H9 (cell line): ENCODE measurements at regions not wholly inside any gene's neighbourhood (a gene's known extent, or its start where the extent isn't known, plus 50 kb on each side); places are given as distances from the start of the nearest gene placed in this dataset.

Experiments used
- DNase-seq: peaks from one replicate; pipeline ENCODE4 v3.0.0-alpha.2; 2017
- H2AFZ ChIP-seq: one replicate; pipeline ENCODE4 v1.6.1; 2013; ENCODE audit warnings: mild to moderate bottlenecking, low read length, control low read depth, moderate library complexity
- H2AK5ac ChIP-seq: 2 replicates; pipeline ENCODE4 v1.6.1; 2013; ENCODE audit warnings: low read length, control low read depth, mixed read lengths; ENCODE audit not compliant: insufficient read length
- H2BK120ac ChIP-seq: one replicate; pipeline ENCODE4 v1.6.1; 2013; ENCODE audit warnings: low read depth, mild to moderate bottlenecking, low read length, control low read depth, inconsistent platforms; ENCODE audit not compliant: poor library complexity, severe bottlenecking
- H2BK12ac ChIP-seq: 2 replicates; pipeline ENCODE4 v1.6.1; 2013; ENCODE audit warnings: low read length, control low read depth, mixed read lengths, low read depth; ENCODE audit not compliant: insufficient read length
- H2BK15ac ChIP-seq: 2 replicates; pipeline ENCODE4 v1.6.1; 2013; ENCODE audit warnings: low read depth, low read length, control low read depth
- H2BK20ac ChIP-seq: one replicate; pipeline ENCODE4 v1.6.1; 2013; ENCODE audit warnings: low read depth, mild to moderate bottlenecking, low read length, control low read depth, inconsistent platforms; ENCODE audit not compliant: poor library complexity, severe bottlenecking
- H2BK5ac ChIP-seq: 2 replicates; pipeline ENCODE4 v1.6.1; 2013; ENCODE audit warnings: low read length, control low read depth, mixed read lengths; ENCODE audit not compliant: insufficient read length
- H3K14ac ChIP-seq: 2 replicates; pipeline ENCODE4 v1.6.1; 2013; ENCODE audit warnings: low read length, control low read depth; ENCODE audit not compliant: insufficient read depth
- H3K18ac ChIP-seq: 2 replicates; pipeline ENCODE4 v1.6.1; 2013; ENCODE audit warnings: low read depth, mild to moderate bottlenecking, mixed read lengths, low read length, control low read depth; ENCODE audit not compliant: insufficient read length
- H3K23ac ChIP-seq: 2 replicates; pipeline ENCODE4 v1.6.1; 2013; ENCODE audit warnings: low read length, control low read depth, mixed read lengths, low read depth; ENCODE audit not compliant: insufficient read length
- H3K23me2 ChIP-seq: 2 replicates; pipeline ENCODE4 v1.6.1; 2013; ENCODE audit warnings: low read depth, mild to moderate bottlenecking, mixed read lengths, low read length, control low read depth; ENCODE audit not compliant: insufficient read length, poor library complexity, severe bottlenecking
- H3K27ac ChIP-seq: 2 replicates; pipeline ENCODE4 v1.5.1; 2013; ENCODE audit warnings: low read length, control low read depth, mixed read lengths, low read depth; ENCODE audit not compliant: insufficient read length
- H3K27me3 ChIP-seq: 2 replicates; pipeline ENCODE4 v1.6.1; 2013; ENCODE audit warnings: low read length, control low read depth, inconsistent platforms; ENCODE audit not compliant: insufficient read depth
- H3K4ac ChIP-seq: 2 replicates; pipeline ENCODE4 v1.6.1; 2013; ENCODE audit warnings: low read depth, mild to moderate bottlenecking, control low read depth, inconsistent platforms, low read length, moderate library complexity
- H3K4me1 ChIP-seq: 2 replicates; pipeline ENCODE4 v1.6.1; 2013; ENCODE audit warnings: low read length, control low read depth, inconsistent platforms; ENCODE audit not compliant: insufficient read depth
- H3K4me2 ChIP-seq: 2 replicates; pipeline ENCODE4 v1.6.1; 2013; ENCODE audit warnings: low read length, control low read depth, mixed read lengths; ENCODE audit not compliant: insufficient read length, insufficient read depth
- H3K56ac ChIP-seq: 2 replicates; pipeline ENCODE4 v1.6.1; 2013; ENCODE audit warnings: low read depth, mild to moderate bottlenecking, mixed read lengths, low read length, control low read depth; ENCODE audit not compliant: insufficient read length
- H3K79me1 ChIP-seq: 2 replicates; pipeline ENCODE4 v1.6.1; 2013; ENCODE audit warnings: low read depth, mild to moderate bottlenecking, moderate library complexity, low read length, control low read depth, inconsistent platforms; ENCODE audit not compliant: insufficient read depth, poor library complexity, severe bottlenecking
- H3K79me2 ChIP-seq: 2 replicates; pipeline ENCODE4 v1.6.1; 2013; ENCODE audit warnings: low read length, control low read depth, inconsistent platforms; ENCODE audit not compliant: insufficient read depth
- H3K9ac ChIP-seq: 2 replicates; pipeline ENCODE4 v1.6.1; 2013; ENCODE audit warnings: low read length, control low read depth, mixed read lengths; ENCODE audit not compliant: insufficient read length; ENCODE audit errors: extremely low read depth
- H3K9me3 ChIP-seq: one replicate; pipeline ENCODE4 v1.6.1; 2013; ENCODE audit warnings: low read depth, low read length, inconsistent platforms; ENCODE audit not compliant: control insufficient read depth
- H3T11ph ChIP-seq: one replicate; pipeline ENCODE4 v1.6.1; 2013; ENCODE audit warnings: mild to moderate bottlenecking, low read length, control low read depth, inconsistent platforms
- H4K20me1 ChIP-seq: one replicate; pipeline ENCODE4 v1.6.1; 2013; ENCODE audit not compliant: control insufficient read depth, insufficient read length, insufficient read depth
- H4K5ac ChIP-seq: 2 replicates; pipeline ENCODE4 v1.6.1; 2013; ENCODE audit warnings: low read depth, mild to moderate bottlenecking, mixed read lengths, low read length, control low read depth; ENCODE audit not compliant: insufficient read length
- H4K8ac ChIP-seq: replicated peaks from 2 replicates; pipeline ENCODE4 v1.6.1; 2013; ENCODE audit warnings: low read length, control low read depth, mixed read lengths, low read depth; ENCODE audit not compliant: insufficient read length
- H4K91ac ChIP-seq: 2 replicates; pipeline ENCODE4 v1.6.1; 2013; ENCODE audit warnings: low read depth, mild to moderate bottlenecking, moderate library complexity, mixed read lengths, low read length, control low read depth; ENCODE audit not compliant: insufficient read length
- H3K27ac Mint-ChIP-seq, 3 experiments: 2 replicates in 2 of 3; 3 replicates in 1 of 3; pipeline ENCODE4 v1.8.0; 2020 to 2021; ENCODE audit warnings: mixed read lengths in 3 of 3, mild to moderate bottlenecking in 1 of 3, moderate library complexity in 1 of 3
- H3K27me3 Mint-ChIP-seq: 2 replicates; pipeline ENCODE4 v1.8.0; 2021; ENCODE audit warnings: low read depth, mild to moderate bottlenecking, moderate library complexity, mixed read lengths
- H3K36me3 Mint-ChIP-seq, 3 experiments: 2 replicates in 2 of 3; 3 replicates in 1 of 3; pipeline ENCODE4 v1.8.0; 2020 to 2021; ENCODE audit warnings: low read depth in 3 of 3, mixed read lengths in 3 of 3; ENCODE audit not compliant: insufficient read depth in 1 of 3
- H3K4me1 Mint-ChIP-seq, 2 experiments: 2 replicates each; pipeline ENCODE4 v1.8.0; 2020; ENCODE audit warnings: mixed read lengths in 2 of 2
- H3K4me3 Mint-ChIP-seq, 2 experiments: 2 replicates in 1 of 2; 3 replicates in 1 of 2; pipeline ENCODE4 v1.8.0; 2020 to 2021; ENCODE audit warnings: mild to moderate bottlenecking in 2 of 2, mixed read lengths in 2 of 2, moderate library complexity in 1 of 2
- H3K9me3 Mint-ChIP-seq, 2 experiments: 2 replicates in 1 of 2; 3 replicates in 1 of 2; pipeline ENCODE4 v1.8.0; 2020; ENCODE audit warnings: mild to moderate bottlenecking in 2 of 2, mixed read lengths in 2 of 2, moderate library complexity in 1 of 2
- CTCF ChIP-seq: fragments of 200-600 bp; sonication (generic); conservative IDR thresholded peaks from 3 replicates; pipeline ENCODE4 v1.8.0; 2021; ENCODE audit warnings: antibody characterized with exemption, mild to moderate bottlenecking
- WGBS: extraction: QIAGEN DNeasy Blood & Tissue Kit; methylation state at CpG from one replicate; pipeline ENCODE4 v1.1.7; 2013; ENCODE audit warnings: missing lambda C conversion rate, low lambda C conversion rate, mixed read lengths; ENCODE audit not compliant: insufficient read length; ENCODE audit errors: extremely low coverage; 5-methylcytosine and 5-hydroxymethylcytosine counted together

GRCh38 chr2:192697880-192698279, 503.1 kb upstream of the TMEFF2 start:
- H3K4ac ChIP-seq, result no peak overlapping the region
- H2AFZ ChIP-seq, result no peak overlapping the region
- no peak overlapping the region for H3K23ac ChIP-seq
- no peak overlapping the region for H2BK120ac ChIP-seq
- no peaks in the 10 kb centered on the region for H3K27me3 ChIP-seq
- no peak overlapping the region for H3T11ph ChIP-seq
- no peak overlapping the region for H3K27ac ChIP-seq
- no peak overlapping the region for H3K4me3 Mint-ChIP-seq
- H2BK15ac ChIP-seq, result no peak overlapping the region
- no peak overlapping the region for H4K5ac ChIP-seq
- no peak overlapping the region for H3K9ac ChIP-seq
- no peak for DNase-seq
- H3K4me2 ChIP-seq, result no peak overlapping the region
- H4K91ac ChIP-seq, result no peak overlapping the region
- no peaks in the 10 kb centered on the region for H3K79me1 ChIP-seq
- no peaks in the 10 kb centered on the region for H4K20me1 ChIP-seq
- WGBS, result no CpG with 5 or more reads among the region's 5 CpGs
- H2BK5ac ChIP-seq, result no peak overlapping the region
- no peak overlapping the region for H3K56ac ChIP-seq
- no peaks in the 10 kb centered on the region for H3K9me3 ChIP-seq
- H3K9me3 Mint-ChIP-seq, result no peaks in the 10 kb centered on the region
- no peaks in the 10 kb centered on the region for H3K4me1 ChIP-seq
- H3K4me1 Mint-ChIP-seq, result no peaks in the 10 kb centered on the region
- H3K27ac Mint-ChIP-seq, result no peak overlapping the region
- no peak overlapping the region for H2AK5ac ChIP-seq
- no peak for TF ChIP-seq CTCF
- no peak overlapping the region for H2BK20ac ChIP-seq
- H2BK12ac ChIP-seq, result no peak overlapping the region
- no peaks in the 10 kb centered on the region for H3K27me3 Mint-ChIP-seq
- H3K36me3 Mint-ChIP-seq, result no peaks in the 10 kb centered on the region
- no peak overlapping the region for H3K14ac ChIP-seq
- H3K23me2 ChIP-seq, result no peaks in the 10 kb centered on the region
- H3K18ac ChIP-seq, result no peak overlapping the region
- no peaks in the 10 kb centered on the region for H3K79me2 ChIP-seq
- no peak overlapping the region for H4K8ac ChIP-seq
